ENCODE measurements at regions not wholly inside any gene's neighbourhood (a gene's known extent, or its start where the extent isn't known, plus 50 kb on each side); places are given as distances from the start of the nearest gene placed in this dataset.

GRCh38 chr7:106165337-106165736 lies 53.2 kb upstream of the SYPL1 start:
- no peak for DNase-seq

DNA sequence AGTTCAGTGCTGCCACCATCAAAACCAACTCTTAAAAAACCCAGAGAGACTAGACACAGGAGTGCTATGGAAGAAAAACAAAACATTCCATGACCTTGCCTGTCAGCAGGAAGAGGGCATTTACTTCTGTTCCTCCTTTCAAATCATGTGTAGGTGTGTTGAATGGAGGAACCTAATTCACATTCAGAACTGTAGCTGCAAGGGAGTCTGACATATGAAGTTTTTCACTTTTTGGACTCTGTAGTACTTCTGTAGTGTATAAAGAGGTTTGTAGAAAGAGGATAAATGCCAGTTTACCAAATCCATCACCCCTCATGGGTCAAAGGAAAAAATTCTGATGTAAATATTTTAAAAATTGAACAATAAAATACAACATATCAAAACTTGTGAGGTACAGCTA lies 51.1 kb upstream of the SYPL1 start:
- no peak for DNase-seq

Data from GOT3 (cell line).